ENCODE measurements at regions not wholly inside any gene's neighbourhood (a gene's known extent, or its start where the extent isn't known, plus 50 kb on each side); places are given as distances from the start of the nearest gene placed in this dataset.

GRCh38 chr3:22476976-22477375 lies 726.0 kb upstream of the ZNF385D start:
- TF ChIP-seq, protein P1, sequence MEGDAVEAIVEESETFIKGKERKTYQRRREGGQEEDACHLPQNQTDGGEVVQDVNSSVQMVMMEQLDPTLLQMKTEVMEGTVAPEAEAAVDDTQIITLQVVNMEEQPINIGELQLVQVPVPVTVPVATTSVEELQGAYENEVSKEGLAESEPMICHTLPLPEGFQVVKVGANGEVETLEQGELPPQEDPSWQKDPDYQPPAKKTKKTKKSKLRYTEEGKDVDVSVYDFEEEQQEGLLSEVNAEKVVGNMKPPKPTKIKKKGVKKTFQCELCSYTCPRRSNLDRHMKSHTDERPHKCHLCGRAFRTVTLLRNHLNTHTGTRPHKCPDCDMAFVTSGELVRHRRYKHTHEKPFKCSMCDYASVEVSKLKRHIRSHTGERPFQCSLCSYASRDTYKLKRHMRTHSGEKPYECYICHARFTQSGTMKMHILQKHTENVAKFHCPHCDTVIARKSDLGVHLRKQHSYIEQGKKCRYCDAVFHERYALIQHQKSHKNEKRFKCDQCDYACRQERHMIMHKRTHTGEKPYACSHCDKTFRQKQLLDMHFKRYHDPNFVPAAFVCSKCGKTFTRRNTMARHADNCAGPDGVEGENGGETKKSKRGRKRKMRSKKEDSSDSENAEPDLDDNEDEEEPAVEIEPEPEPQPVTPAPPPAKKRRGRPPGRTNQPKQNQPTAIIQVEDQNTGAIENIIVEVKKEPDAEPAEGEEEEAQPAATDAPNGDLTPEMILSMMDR (conservative IDR thresholded peaks at IDR 0.05; ENCODE audit: low read depth, low read length), result no peak
- TF ChIP-seq EZH2 (IDR thresholded peaks at IDR 0.05; ENCODE audit: low read length, unreplicated experiment) (no peak), EZH2phosphoT487 (IDR thresholded peaks at IDR 0.05; ENCODE audit: borderline replicate concordance, low read length) (no peak)
